HK-2 (cell line): ENCODE measurements at regions not wholly inside any gene's neighbourhood (a gene's known extent, or its start where the extent isn't known, plus 50 kb on each side); places are given as distances from the start of the nearest gene placed in this dataset.
"Not testable (repeated sequence)": the region's sequence is repeated elsewhere in the genome, so short reads cannot be mapped to it uniquely, and the experiment has no call there.

Experiments
- DNase-seq: peaks from one replicate; pipeline ENCODE4 v3.0.0-alpha.2; 2018; ENCODE audit not compliant: unreplicated experiment

DNA sequence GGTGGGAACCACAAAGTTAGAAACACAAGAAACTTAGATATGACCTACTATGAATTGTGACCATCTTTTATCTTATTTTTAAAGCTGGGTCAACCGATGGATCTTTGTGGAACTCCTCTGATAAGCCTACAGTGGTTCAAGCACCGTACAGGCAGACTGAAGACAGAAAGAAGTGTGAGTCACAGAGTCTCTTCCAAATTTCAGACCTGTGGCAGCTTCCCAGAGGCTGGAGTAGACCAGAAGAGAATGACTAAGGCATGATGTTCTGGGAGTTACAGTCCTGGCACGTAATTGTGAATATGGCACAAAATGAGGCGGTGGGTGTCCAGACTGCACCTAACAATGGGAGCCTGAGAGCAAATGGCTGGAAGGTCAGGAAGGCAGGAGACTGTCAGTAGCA is 70.0 kb downstream of the LMO4 start:
- DNase-seq, result no peak

- no peak for DNase-seq
These were observed 70.6 kb downstream of the LMO4 start for GRCh38 chr1:87399264-87399663.

- DNase-seq, result no peak
These were observed 71.0 kb downstream of the LMO4 start for GRCh38 chr1:87399701-87400100.

- no peak for DNase-seq
These were observed 72.1 kb downstream of the LMO4 start for GRCh38 chr1:87400813-87401212.

DNA sequence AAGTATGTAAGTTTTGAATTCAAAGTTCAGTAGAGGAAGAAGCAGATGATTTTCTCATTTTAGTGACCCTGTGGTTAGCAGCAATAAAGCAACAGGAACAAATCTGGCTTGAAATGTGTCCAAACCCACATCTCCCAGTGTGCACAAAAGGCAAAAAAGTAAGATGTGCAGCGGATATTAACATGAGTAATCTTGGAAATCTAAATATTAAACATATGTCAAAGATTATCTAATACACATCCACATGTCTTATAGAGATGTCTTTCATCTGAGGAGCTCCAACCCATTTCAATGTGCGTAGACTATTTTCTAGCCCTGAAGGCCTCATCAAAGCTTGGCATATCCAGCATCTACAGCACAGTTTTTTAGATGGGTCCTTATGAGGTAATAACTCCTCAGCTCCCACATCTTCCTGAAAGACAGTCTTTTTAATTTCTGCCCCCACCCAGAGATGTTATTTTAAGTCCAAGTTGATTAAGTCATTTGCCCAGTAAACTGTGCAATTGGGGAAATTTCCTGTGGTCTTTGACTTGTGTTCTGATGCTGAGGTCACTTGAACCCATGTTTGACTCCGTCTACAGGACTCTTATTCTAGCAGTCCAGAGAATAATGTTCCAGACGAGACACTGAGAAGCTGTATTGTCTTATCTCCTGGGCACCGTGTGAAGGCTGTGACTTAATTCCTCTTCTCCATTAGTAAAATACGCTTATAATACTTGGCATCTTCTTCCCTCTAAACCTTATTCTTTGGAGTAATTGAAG is 73.7 kb downstream of the LMO4 start:
- no peak for DNase-seq

DNA sequence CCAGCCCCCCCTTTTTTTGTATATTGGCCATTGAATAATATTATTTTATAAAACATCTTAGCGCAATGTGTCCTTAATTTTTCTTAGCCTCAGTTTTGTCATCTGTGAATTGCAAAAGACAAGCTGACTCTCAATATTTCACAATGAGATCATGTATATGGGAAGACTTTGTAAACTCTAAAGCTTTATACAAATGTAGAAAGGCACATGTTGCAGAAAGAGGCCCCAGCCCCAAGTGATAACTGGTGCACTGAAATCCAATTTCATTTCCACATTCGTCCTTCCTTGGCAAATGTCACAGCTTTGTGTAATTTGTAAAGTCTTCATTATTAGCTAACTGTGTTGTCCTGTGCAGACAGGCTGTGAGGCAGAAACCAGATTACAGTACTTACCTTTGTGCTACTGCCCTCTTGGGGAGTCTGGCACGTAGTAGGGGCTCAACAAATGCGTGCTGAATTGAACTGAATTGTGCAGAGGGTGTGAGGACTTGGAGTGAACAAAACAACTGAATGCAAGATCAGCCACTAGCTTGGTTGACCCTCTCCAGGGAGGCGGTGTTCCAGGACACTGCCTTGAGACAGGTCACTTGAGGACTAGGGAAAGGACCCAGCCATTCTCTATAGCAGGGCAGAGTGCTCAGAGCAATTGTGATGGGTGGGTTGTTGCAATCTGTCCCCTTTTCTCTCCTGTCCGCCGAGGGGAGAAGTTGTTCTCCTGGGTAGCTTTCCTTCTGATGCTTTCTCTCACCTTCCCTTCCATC is 74.6 kb downstream of the LMO4 start:
- DNase-seq, result no peak

DNA sequence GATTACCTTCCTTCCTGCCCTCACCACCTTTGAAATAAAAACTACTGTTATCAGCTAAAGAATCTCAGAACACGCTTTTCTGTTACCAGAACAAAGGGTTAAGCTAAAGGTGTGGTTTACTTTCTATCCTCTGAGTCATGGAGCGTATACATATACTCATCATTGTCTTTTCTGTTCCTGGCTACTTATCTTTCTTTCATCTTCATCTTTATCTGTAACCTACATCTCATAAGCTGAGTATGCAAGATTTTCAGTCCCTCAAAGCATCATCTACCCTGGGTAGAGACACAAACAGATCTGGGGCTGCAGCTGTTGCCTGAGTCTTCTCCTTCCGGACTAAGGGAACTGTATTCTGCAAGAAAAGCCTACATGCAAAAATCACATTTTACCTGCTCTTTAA is 75.6 kb downstream of the LMO4 start:
- DNase-seq, result no peak

DNA sequence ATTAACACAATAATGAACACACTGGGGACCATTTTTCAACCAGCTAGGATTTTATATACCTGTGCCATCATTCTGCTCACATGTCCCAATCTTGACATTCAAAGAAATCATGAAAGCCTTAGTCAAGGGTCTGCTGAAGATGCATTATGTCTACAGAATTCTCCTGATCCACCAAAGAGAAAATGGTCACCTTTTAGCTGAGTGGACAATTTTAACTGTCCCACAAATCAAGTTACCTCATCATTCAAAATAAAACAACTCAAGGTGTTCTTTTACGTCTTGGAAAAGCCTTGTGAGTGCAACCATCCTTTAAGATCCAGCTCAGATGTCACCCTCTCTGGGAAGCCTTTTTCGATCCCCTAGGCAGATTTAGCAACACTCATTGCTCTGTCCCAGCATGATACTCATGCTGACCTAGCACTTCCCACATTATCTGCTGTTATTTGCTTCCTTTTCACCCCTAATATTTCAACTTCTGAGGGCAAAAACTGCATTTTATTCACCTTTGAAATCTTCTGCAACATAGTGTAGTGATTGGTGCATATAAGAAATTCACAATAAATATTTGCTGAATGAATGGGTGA is 80.1 kb downstream of the LMO4 start:
- DNase-seq, result no peak

DNA sequence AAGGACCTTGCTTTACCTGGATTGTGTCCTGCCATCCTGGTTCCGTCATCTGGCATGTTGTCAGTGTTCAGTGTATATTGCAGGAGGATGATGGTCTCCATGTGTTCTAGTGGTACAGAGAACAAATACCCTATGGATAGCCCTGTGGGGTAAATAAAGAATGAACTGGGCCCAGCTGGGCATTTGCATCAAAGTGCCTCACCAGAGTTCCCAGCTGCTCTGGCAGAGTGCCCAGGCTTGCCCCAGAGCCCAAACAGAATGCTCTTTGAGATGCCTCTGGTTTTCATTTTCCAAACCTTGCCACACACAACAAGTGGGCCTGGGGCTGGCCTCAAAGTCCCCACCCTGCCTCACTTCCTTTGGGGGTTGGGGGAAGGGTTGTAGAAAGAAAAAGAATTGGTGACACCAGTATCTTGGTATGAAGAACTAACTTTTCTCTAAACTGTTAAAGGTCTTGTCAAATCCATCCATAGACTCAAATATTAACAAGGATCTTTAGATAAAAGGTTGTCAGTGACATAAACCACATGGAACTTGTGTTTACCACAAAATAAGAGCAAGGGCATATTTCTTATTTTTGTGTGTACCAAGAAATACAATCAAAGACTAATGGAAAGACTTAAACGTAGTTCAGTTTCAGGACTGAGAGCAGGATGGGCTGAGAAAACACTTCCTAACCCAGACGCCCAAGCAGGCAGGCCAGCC is 82.2 kb downstream of the LMO4 start:
- DNase-seq, result no peak

DNA sequence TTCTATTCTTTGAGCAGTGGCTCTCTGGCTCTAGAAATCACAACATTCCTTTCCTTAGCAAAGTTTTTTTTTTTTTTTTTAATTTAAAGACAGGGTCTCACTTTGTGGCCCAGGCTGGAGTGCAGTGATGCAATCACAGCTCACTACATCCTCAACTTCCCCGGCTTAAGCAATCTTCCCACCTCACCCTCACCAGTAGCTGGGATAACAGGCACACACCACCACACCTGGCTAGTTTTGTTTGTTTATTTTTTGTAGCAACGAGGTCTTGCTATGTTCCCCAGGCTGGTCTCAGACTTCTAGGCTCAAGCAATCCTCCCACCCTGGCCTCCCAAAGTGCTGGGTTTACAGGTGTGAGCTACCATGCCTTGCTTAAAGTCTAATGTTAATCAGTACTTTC is 85.2 kb downstream of the LMO4 start:
- DNase-seq, result not testable (repeated sequence)

DNA sequence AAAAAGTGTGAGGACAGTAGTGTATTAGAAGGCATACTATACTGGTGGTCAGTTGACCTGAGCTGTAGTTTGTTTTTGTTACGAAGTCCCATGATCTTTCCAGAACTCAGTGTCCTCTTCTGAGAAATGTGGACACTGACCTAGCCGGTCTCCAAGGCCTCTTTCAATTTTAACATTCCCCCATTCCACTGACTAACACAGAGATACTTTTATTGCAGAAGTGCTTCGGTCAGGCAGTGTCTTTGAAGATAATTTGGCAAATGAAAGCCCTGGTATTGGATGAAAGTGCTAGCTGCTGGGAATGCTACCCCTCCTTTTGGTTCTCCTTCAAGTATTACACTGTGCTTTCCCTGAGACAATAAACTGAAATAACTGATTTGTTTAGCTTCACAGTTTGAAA is 89.4 kb downstream of the LMO4 start:
- no peak for DNase-seq

- DNase-seq, result no peak
These were observed 93.1 kb downstream of the LMO4 start for GRCh38 chr1:87421809-87422208.

DNA sequence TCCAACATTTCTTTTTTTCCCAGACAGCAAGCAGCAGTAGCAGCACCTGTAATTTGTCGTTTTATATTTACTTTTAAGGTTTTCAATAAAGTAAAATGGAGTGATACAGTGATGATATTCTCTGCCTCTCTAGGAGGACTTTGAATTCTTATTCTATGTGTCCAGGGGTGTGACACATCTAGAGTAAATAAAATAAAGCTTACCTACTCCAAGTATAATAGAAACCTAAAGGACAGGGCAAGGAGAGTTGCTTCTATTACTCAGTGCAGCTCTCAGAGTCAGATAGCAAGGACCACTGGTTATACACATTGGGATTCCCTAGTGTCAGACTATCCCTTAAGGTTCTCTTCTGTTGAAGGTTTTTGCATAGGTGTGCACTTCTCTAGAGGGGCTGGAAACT is 95.9 kb downstream of the LMO4 start:
- no peak for DNase-seq

DNA sequence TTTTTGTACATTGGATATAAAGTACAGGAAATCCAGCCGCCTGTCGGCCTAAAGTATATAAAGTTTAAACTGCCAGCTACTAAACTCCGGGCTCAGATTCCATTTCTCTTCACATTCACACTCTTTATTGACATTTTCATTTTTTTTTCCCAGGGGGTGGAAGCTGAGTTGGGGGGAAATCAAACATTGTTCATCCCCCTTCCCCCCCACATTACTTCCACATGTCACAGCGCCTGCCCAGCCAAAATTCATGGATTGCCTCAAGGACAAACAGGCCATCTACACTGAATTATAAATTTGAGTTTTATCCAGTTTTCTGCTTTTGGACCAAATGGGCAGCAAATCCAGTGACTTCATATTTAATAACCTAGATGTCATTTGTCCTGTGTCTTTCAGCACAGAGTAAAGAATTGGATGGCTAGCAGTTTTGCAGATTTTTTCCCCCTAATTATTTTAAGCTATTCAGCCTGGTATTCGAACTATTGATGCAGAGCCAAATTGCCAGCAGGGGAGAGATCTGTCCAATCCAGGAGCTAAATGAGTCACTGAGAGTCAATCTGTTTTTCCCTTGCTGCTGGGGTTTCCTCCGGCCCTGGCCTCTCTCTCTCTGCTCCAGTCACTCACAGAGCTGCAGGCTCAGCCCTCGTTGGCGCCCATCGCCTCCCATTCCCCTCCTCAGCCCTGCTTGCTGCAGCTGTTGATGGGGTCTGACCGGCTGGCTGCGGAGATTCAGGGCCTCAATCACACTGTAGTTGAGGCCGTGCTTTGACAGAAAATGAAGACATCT is 98.0 kb downstream of the LMO4 start:
- no peak for DNase-seq

- DNase-seq, result no peak
These were observed 99.7 kb downstream of the LMO4 start for GRCh38 chr1:87428367-87428766.

DNA sequence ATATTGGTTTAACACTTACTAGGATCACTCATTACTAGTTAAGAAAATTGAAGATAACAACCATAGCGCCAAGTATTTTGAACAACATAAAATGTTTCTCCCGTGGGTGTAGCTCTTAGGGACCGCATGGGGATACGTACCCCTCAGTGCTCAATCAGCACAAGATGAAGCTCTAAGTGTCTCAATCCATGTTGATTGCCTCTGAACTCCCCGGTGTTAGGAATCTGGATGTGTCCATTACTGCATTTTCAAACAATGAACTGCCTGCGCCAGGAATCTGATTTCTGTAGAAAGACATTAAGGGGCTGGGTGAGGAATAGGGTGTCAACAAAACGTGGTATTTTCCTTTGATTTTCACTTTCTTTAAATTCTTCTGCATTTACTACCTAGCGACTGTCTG is 100.2 kb downstream of the LMO4 start:
- DNase-seq, result no peak

DNA sequence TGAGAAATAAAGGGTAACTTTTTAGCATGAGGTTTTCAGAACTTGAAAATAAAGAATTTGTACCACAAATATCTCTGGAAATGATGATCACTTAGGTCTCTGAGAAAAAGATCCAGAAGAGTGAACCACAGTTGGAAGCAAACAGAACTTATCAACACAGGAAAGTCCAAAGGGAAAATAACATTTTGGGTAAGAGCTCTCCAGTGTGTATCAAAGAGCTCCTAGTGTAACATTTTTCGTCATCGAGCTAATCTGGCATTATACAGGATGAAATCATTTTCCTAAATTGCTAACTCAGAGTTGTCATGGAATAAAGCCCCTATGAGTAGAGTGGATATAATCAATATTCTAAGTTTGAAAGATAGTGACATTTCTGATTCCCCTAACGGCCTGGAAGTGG is 104.0 kb downstream of the LMO4 start:
- no peak for DNase-seq

- not testable (repeated sequence) for DNase-seq
These were observed 104.4 kb downstream of the LMO4 start for GRCh38 chr1:87433101-87433500.

- DNase-seq, result no peak
These were observed 106.8 kb downstream of the LMO4 start for GRCh38 chr1:87435484-87435883.

GRCh38 chr1:87436115-87436514 is 107.4 kb downstream of the LMO4 start:
- not testable (repeated sequence) for DNase-seq

GRCh38 chr1:87436534-87436933 is 107.9 kb downstream of the LMO4 start:
- no peak for DNase-seq
